T-helper 9 cell (primary cell): ENCODE measurements at regions not wholly inside any gene's neighbourhood (a gene's known extent, or its start where the extent isn't known, plus 50 kb on each side); places are given as distances from the start of the nearest gene placed in this dataset.
"Not testable (repeated sequence)": the region's sequence is repeated elsewhere in the genome, so short reads cannot be mapped to it uniquely, and the experiment has no call there.

Experiments
- DNase-seq: peaks from one replicate; pipeline ENCODE4 v3.0.0-alpha.2; 2020

GRCh38 chr2:189231719-189232323, 52.3 kb upstream of the COL5A2 start:
- no peak for DNase-seq

GRCh38 chr2:189232759-189233406, 53.3 kb upstream of the COL5A2 start:
- no peak for DNase-seq

GRCh38 chr2:189233527-189233926, 54.0 kb upstream of the COL5A2 start:
- DNase-seq = no peak

GRCh38 chr2:189234991-189235390, 55.4 kb upstream of the COL5A2 start:
- DNase-seq = no peak

GRCh38 chr2:189236066-189236465, 56.5 kb upstream of the COL5A2 start:
- DNase-seq = no peak

- no peak for DNase-seq
These were observed 59.3 kb upstream of the COL5A2 start for GRCh38 chr2:189238903-189239302.

GRCh38 chr2:189243843-189244242, 64.3 kb upstream of the COL5A2 start:
- not testable (repeated sequence) for DNase-seq

- DNase-seq = no peak
These were observed 67.7 kb upstream of the COL5A2 start for GRCh38 chr2:189247276-189247675.

GRCh38 chr2:189248141-189248540, 68.6 kb upstream of the COL5A2 start:
- no peak for DNase-seq

- DNase-seq = no peak
These were observed 69.6 kb upstream of the COL5A2 start for GRCh38 chr2:189249171-189249570.

- DNase-seq = no peak
These were observed 70.3 kb upstream of the COL5A2 start for GRCh38 chr2:189249901-189250300.

- no peak for DNase-seq
These were observed 73.6 kb upstream of the COL5A2 start for GRCh38 chr2:189252991-189253675.

GRCh38 chr2:189253836-189254235, 74.3 kb upstream of the COL5A2 start:
- no peak for DNase-seq

GRCh38 chr2:189254268-189254883, 74.8 kb upstream of the COL5A2 start:
- DNase-seq = no peak

- DNase-seq = no peak
These were observed 76.2 kb upstream of the COL5A2 start for GRCh38 chr2:189255711-189256110.

- no peak for DNase-seq
These were observed 79.2 kb upstream of the COL5A2 start for GRCh38 chr2:189258616-189259365.

- no peak for DNase-seq
These were observed 80.8 kb upstream of the COL5A2 start for GRCh38 chr2:189260361-189260814.

GRCh38 chr2:189261431-189261841, 81.9 kb upstream of the COL5A2 start:
- DNase-seq = no peak

- DNase-seq = no peak
These were observed 82.4 kb upstream of the COL5A2 start for GRCh38 chr2:189261916-189262315.

GRCh38 chr2:189265696-189266320, 86.2 kb upstream of the COL5A2 start:
- no peak for DNase-seq

- no peak for DNase-seq
These were observed 87.9 kb upstream of the COL5A2 start for GRCh38 chr2:189267491-189267890.

- no peak for DNase-seq
These were observed 88.5 kb upstream of the COL5A2 start for GRCh38 chr2:189267925-189268579.
